ENCODE measurements at regions not wholly inside any gene's neighbourhood (a gene's known extent, or its start where the extent isn't known, plus 50 kb on each side); places are given as distances from the start of the nearest gene placed in this dataset.

DNA sequence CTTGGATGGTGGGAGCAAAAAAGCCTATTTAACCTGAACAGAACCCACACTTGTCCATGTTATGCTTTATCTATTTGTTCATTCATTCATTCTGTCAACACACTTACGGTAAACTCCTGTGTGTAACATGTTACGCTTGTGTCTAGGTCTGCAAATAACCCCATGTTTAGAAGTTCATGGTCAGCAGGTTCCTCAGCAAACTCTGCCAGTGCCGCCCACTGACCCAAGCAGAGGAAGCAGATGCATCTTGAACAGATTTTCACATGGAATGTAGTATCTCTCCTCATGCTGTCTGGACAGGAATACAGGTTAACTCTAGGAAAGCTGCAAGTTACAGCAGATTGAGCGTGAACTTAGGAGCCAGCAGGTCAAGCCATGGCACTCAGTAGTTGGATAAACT is 213.7 kb upstream of the COPS8 start:
- ATAC-seq (no peak), DNase-seq (peak in 1 of 4 donors; percentile 44)
- Histone ChIP-seq H3K27ac (peak overlapping the region in 1 of 4 donors; percentile 55), H3K4me3 (no peak overlapping the region), H3K36me3 (replicated peaks in 1 of 2; ENCODE audit: insufficient read depth in 1 of 2, low read depth in 2 of 2) (no peaks in the 10 kb centered on the region), H3K4me1 (peaks cover 8% of the 10 kb centered on the region), H3K9me3 (no peaks in the 10 kb centered on the region), H3K27me3 (no peaks in the 10 kb centered on the region)
- WGBS, 2 donors, result 42 to 51% methylated on average over 4 of the region's 4 CpGs
- no peak for TF ChIP-seq POLR2A (IDR thresholded peaks at IDR 0.05)
- TF ChIP-seq, protein P1, sequence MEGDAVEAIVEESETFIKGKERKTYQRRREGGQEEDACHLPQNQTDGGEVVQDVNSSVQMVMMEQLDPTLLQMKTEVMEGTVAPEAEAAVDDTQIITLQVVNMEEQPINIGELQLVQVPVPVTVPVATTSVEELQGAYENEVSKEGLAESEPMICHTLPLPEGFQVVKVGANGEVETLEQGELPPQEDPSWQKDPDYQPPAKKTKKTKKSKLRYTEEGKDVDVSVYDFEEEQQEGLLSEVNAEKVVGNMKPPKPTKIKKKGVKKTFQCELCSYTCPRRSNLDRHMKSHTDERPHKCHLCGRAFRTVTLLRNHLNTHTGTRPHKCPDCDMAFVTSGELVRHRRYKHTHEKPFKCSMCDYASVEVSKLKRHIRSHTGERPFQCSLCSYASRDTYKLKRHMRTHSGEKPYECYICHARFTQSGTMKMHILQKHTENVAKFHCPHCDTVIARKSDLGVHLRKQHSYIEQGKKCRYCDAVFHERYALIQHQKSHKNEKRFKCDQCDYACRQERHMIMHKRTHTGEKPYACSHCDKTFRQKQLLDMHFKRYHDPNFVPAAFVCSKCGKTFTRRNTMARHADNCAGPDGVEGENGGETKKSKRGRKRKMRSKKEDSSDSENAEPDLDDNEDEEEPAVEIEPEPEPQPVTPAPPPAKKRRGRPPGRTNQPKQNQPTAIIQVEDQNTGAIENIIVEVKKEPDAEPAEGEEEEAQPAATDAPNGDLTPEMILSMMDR (IDR thresholded peaks at IDR 0.05), result no peak
- intact Hi-C loops (cut with DNase I), result no loop called here

DNA sequence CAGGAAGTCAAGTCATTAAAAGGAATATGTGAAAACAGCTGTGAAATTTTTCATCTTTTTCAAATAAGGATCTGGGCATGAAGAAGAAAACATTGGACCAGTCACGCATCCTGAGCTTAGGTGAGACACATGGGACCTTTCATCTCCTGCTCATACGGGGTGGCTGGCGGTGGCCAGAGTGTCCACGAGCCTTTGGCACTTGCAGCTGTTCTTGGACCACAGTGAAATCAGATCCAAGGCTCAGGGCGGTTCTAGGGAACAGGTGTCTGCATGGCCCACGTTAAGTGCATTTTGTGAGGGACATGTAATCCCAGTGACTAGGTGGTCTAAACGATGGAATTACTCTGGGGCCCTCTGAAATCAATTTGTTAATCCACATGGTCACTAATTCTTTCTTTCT is 212.7 kb upstream of the COPS8 start:
- TF ChIP-seq, protein P1 (IDR thresholded peaks at IDR 0.05), result no peak
- no peak for TF ChIP-seq POLR2A (IDR thresholded peaks at IDR 0.05)
- DNase-seq (no peak), ATAC-seq (no peak)
- Histone ChIP-seq H3K9me3 (no peaks in the 10 kb centered on the region), H3K27ac (no peak overlapping the region), H3K36me3 (replicated peaks in 1 of 2; ENCODE audit: insufficient read depth in 1 of 2, low read depth in 2 of 2) (no peaks in the 10 kb centered on the region), H3K4me1 (peaks cover 8% of the 10 kb centered on the region), H3K4me3 (no peak overlapping the region), H3K27me3 (no peaks in the 10 kb centered on the region)
- intact Hi-C loops (cut with DNase I), result no loop called here
- WGBS, 2 donors, result 95% methylated on average over 7 of the region's 7 CpGs

DNA sequence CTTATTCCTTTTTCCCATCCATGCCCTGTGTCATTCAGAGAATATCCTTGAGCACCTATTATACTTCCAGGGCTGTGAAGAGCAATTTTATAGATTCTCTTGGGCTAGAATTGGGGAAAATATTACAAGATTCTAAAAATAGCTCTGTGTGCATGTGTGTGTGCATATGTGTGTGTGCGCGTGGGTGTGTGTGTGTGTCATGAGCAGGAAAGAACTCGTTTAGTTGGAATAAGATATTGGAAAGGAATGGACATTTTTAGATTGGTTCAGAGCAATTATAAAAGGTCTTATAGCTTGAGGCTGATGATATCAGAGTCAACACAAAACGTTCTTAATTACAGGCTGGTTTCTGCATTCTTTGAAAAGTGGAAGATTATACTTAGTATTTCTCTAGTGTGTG is 212.1 kb upstream of the COPS8 start:
- intact Hi-C loops (cut with DNase I), result no loop called here
- ATAC-seq, result no peak
- no peaks in the 10 kb centered on the region for H3K9me3 ChIP-seq
- H3K27me3 ChIP-seq, result no peaks in the 10 kb centered on the region
- TF ChIP-seq POLR2A (IDR thresholded peaks at IDR 0.05), result no peak
- TF ChIP-seq, protein P1 (IDR thresholded peaks at IDR 0.05), result no peak
- no peak for DNase-seq
- H3K27ac ChIP-seq, result no peak overlapping the region
- H3K4me3 ChIP-seq, result no peak overlapping the region
- WGBS, 2 donors, result 47 to 55% methylated on average over 4 of the region's 4 CpGs
- H3K36me3 ChIP-seq (replicated peaks in 1 of 2; ENCODE audit: insufficient read depth in 1 of 2, low read depth in 2 of 2), result no peaks in the 10 kb centered on the region
- peaks cover 8% of the 10 kb centered on the region for H3K4me1 ChIP-seq

DNA sequence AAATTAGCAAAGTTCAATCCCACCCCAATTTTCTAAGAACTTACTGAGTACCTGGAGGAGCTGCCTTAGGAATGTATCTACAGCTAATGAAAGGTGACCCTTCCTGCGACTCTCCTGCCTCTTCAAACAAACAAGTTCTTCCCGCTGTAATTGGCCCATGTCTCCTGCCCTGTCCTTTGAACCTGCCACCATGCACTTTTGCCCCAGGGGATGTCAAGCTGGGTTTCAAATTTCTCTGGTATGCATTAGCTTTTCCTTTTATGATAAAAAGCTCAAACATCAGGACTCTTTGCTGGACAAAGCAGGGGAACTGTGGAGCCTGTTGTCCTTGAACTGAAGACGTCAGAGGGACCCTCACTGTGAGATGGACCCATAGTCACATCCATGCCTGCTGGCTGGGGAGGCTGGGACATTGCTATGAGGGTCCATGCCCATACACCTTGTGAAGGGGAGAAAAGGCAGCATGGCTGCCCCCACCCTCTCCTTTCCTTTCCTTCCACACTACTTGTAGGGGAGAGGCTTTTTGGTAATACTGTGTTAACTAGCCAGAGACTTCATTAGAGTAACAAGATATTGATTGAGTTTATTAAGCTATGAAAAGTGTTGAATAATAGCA is 210.7 kb upstream of the COPS8 start:
- TF ChIP-seq POLR2A (IDR thresholded peaks at IDR 0.05), result no peak
- TF ChIP-seq, protein P1 (IDR thresholded peaks at IDR 0.05), result no peak
- Histone ChIP-seq H3K36me3 (replicated peaks in 1 of 2; ENCODE audit: insufficient read depth in 1 of 2, low read depth in 2 of 2) (no peaks in the 10 kb centered on the region), H3K27ac (no peak overlapping the region), H3K4me3 (no peak overlapping the region), H3K4me1 (peaks cover 8% of the 10 kb centered on the region), H3K9me3 (no peaks in the 10 kb centered on the region), H3K27me3 (no peaks in the 10 kb centered on the region)
- DNase-seq (no peak), ATAC-seq (no peak)
- WGBS, 2 donors, result 88% methylated on average over 3 of the region's 3 CpGs
- intact Hi-C loops (cut with DNase I), result no loop called here

DNA sequence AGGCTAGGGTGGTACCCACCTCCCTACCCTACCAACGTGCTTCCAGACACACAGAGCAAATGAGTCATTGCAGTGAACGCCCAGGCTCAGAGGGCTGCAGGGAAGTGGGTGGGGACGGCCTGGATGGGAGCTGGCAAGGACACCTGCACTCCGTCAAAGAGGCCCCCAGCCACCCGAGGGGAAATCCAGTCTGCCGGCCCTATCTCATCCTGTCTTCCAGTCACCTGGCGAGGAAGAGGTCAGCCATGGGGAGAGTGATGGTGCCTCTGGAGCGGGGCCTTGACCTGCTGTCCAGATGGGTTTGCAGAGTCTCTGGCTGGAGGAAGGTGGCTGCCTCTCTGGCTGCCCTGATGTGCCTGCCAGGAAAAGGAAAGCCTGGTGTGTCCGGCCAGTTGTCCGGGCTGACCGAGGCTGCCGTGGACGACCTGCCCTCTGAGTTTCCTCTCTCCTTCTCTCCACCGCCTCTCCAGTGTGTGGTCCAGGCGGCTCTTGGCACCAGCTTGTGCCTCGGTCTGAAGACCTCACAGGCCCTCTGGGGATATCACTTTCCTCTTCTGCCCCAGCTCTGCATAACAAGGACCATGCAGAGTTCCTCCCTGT is 209.7 kb upstream of the COPS8 start:
- Histone ChIP-seq H3K4me3 (no peak overlapping the region), H3K36me3 (replicated peaks in 1 of 2; ENCODE audit: insufficient read depth in 1 of 2, low read depth in 2 of 2) (no peaks in the 10 kb centered on the region), H3K27me3 (no peaks in the 10 kb centered on the region), H3K9me3 (no peaks in the 10 kb centered on the region), H3K27ac (no peak overlapping the region), H3K4me1 (peaks cover 8% of the 10 kb centered on the region)
- 84 to 87% methylated on average over 10 to 16 of the region's 16 CpGs for WGBS, 2 donors
- TF ChIP-seq POLR2A (IDR thresholded peaks at IDR 0.05), result no peak
- TF ChIP-seq, protein P1 (IDR thresholded peaks at IDR 0.05), result no peak
- ATAC-seq (peak; percentile 24), DNase-seq (no peak)
- intact Hi-C loops (cut with DNase I), result no loop called here

Measured in body of pancreas (tissue), 4 donors.